ENCODE measurements at regions not wholly inside any gene's neighbourhood (a gene's known extent, or its start where the extent isn't known, plus 50 kb on each side); places are given as distances from the start of the nearest gene placed in this dataset.
"Not testable (repeated sequence)": the region's sequence is repeated elsewhere in the genome, so short reads cannot be mapped to it uniquely, and the experiment has no call there.

DNA sequence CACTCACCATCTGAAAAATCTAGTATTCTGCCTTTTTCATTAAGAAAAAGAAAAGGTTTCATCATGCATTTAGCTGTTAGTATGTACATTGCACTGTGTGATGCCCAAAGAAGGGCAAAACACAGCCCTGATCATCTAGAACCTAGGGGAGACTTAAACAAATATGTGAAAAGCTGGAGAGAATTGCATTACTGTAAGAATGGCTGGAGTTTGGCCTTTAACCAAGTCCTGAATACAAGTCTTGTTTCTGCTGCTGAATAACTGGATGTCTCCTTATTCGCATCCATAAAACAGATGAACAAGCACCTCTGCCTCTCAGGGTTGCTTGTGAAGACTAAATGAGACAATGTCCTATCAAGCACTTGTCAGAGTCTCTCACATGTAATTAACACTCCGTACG is 233.4 kb upstream of the LRTM1 start:
- DNase-seq (ENCODE audit: low read depth in 2 of 3, low spot score in 1 of 3) = no peak

GRCh38 chr3:55160241-55160983 is 232.6 kb upstream of the LRTM1 start:
- no peak for DNase-seq (ENCODE audit: low read depth in 2 of 3, low spot score in 1 of 3)

DNA sequence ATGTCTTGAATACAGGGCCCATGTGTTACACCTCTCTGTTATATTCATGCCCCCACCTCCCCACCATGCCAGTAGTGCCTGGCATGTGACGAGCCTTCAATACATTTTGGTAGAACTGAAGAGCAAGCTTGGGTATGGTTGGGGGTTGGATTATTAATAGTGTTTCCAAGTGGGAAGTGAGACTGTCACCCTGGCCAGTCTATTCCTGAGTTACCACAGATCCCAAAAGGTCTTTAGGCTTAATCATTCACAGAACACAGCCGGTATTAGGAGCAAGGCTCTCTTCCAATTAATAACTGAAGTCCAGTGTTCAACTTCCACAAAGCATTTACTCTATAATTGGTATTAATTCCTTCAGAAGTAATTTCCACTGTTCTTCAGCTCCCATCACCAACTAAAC is 231.9 kb upstream of the LRTM1 start:
- no peak for DNase-seq (ENCODE audit: low read depth in 2 of 3, low spot score in 1 of 3)

GRCh38 chr3:55159016-55159415 is 231.2 kb upstream of the LRTM1 start:
- no peak for DNase-seq (ENCODE audit: low read depth in 2 of 3, low spot score in 1 of 3)

- no peak for DNase-seq (ENCODE audit: low read depth in 2 of 3, low spot score in 1 of 3)
Observed at GRCh38 chr3:55158345-55158744, 230.5 kb upstream of the LRTM1 start.

DNA sequence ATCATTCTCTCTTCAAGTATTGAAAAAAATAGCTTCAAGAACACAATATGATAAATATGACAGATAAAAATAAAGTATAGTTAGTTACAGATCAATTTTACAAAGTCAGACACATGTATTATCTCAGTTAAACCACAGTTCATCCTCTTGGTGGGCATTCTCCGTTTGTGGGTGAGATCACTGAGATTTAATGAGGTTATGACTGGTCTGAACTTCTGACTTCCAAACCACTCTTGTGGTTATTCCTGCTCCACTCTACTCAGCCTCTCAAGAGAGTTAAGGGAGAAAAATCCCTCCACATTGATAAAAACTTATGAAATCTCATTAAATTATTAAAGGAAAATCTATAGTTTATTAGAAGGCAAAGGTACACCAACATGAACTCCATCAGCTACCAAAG is 229.9 kb upstream of the LRTM1 start:
- DNase-seq (ENCODE audit: low read depth in 2 of 3, low spot score in 1 of 3) = no peak

DNA sequence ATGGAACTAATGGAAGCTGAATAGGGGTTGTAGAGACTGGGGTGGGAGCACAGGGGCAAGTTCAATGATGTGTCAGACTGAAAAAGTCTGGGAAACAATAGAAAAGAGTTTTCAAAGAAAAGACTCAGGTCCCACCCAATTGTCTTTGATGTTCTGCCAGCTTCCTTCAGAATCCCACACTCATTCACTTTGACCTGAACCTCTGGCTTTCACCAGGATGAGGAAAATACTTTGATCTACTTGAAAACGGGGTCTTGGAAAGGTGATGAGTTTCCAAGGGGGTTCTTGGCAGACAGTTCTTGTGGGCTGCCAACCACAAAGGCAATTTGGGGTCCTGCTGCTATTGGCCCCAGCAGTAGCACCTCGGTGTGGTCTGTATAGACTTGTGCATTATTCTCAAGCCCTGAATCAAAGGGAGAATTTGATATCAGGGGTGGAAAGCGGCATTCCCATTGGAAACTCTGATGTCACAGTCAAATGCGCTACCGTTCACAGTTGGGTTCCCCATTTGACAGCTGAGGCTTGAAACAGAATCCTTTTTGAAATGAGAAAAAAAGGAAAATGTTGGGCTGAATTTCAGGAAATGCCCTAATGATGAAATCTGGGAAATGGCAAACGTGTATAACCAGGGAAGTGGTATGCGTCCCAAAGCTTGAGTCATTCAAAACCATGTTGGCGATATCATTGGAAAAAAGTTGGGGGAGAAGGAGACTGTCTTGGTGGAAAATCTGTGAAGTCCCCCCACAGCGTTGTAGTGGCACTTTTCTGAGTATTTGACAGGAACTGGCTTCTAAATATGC is 229.2 kb upstream of the LRTM1 start:
- DNase-seq (ENCODE audit: low read depth in 2 of 3, low spot score in 1 of 3) = no peak

- DNase-seq (ENCODE audit: low read depth in 2 of 3, low spot score in 1 of 3) = no peak
Observed at GRCh38 chr3:55147856-55148720, 220.2 kb upstream of the LRTM1 start.

DNA sequence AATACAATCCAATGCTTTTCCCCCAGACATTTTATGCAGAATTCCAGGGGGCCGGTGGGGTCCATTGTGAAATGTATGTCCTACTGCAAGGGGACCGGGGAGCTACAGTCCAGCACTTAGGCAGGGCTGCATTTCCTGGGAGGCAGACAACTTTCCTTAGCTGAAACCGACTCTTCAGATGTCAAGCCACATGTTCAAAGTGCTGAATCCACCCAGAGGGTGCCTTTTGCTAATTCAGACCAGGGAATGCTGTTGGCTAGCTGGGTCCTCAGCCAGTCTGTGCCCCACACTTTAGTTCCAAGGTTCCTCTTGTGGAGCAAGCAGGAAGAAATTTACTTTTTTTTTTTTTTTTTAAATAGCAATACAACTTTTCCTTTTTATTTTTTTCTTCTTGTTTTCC is 219.5 kb upstream of the LRTM1 start:
- no peak for DNase-seq (ENCODE audit: low read depth in 2 of 3, low spot score in 1 of 3)

- no peak for DNase-seq (ENCODE audit: low read depth in 2 of 3, low spot score in 1 of 3)
Observed at GRCh38 chr3:55146216-55146615, 218.4 kb upstream of the LRTM1 start.

DNA sequence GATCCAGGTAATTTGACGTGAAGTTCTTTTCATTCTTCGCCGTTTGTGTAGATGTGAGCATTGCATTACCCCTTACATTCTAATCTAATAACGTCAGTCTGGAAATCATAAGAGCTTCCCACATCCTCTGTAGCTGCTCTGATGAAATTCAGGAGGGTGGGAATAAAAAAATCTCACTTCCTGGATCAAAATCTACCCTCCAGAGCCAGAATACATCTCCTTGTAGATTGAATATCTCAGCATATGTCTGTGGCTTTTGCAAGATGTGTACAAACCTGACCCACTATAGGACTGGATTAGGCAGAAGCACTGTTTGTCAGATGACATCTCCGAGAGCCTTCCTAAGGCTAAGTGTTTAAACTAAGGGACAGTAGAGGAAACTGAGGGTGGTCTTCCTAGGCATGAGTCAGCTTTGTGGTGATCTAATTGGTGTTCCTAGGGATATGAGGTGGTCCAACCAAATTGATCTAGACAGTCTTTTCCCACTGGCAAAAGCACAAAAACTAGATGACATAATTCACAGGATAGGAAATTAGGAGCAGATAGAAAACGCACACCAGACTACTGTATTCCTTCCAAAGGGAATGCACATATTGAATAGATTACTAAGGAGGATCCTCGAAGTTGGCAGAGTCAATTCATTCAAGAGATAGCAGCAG is 216.3 kb upstream of the LRTM1 start:
- DNase-seq (ENCODE audit: low read depth in 2 of 3, low spot score in 1 of 3) = no peak

DNA sequence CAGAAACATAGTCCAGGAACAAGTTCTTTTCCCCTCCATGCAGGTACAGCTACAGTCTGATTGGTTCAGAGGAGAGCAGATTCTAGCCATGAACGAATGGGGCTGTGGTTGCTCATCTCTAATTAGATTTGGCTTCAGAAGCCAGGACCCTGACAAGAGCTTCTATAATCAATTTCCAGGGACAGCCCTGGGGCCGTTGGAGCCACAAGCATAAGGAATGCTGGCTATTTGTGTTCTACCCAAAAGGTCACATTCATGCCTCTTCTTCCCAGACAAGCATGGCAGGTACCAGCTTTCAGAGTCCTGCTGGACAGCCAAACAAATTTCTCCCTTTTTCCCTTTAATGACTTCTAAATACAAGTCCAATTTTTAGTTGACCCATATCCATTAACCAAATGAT is 215.5 kb upstream of the LRTM1 start:
- DNase-seq (ENCODE audit: low read depth in 2 of 3, low spot score in 1 of 3) = no peak

DNA sequence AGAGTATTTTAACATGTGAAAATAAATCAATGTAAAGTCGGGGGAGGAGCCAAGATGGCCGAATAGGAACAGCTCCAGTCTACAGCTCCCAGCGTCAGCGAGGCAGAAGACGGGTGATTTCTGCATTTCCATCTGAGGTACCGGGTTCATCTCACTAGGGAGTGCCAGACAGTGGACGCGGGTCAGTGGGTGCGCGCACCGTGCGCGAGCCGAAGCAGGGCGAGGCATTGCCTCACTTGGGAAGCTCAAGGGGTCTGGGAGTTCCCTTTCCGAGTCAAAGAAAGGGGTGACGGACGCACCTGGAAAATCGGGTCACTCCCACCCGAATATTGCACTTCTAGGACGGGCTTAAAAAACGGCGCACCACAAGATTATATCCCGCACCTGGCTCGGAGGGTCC is 208.4 kb upstream of the LRTM1 start:
- not testable (repeated sequence) for DNase-seq (ENCODE audit: low read depth in 2 of 3, low spot score in 1 of 3)

- DNase-seq (ENCODE audit: low read depth in 2 of 3, low spot score in 1 of 3) = no peak
Observed at GRCh38 chr3:55128225-55128823, 200.5 kb upstream of the LRTM1 start.

DNA sequence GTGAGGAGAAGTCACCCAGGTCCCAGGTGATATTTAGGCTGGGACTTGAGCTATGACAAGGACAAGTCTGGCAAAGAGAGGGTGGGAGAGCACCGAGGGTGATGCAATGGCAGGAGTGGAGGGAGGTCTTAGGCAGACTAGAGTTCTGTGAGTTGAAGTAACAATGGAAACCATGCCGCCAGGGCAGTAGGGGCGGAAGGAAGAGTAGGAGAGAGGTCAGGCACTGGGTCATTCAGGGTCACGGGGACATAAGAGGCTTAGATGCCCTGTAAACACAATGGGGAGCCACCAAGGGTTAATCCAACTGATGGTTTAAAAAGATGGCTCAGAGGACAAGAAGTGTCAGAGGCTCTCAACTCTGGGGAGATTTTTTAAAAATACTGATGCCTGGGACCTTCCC is 199.7 kb upstream of the LRTM1 start:
- DNase-seq (ENCODE audit: low read depth in 2 of 3, low spot score in 1 of 3) = no peak

DNA sequence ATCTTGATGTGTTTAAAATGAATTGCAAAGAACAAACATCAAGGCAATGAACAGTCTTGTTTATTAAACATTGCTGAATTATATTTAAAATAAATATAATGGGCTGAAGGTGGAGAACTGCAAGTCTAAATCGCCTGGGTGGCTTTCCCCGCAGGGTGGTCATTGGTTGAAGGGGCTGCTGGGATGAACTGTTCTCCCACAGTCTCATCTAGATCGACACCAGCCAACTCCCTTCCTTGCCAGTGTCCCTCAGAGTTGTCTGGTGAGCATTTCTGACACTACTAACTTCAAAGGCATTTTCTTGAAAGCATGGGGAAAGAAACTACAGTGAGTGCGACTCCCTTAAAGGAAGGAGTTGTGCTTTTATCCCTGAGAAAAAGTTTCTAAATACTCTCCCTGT is 196.5 kb upstream of the LRTM1 start:
- DNase-seq (ENCODE audit: low read depth in 2 of 3, low spot score in 1 of 3) = no peak
